ENCODE measurements at regions not wholly inside any gene's neighbourhood (a gene's known extent, or its start where the extent isn't known, plus 50 kb on each side); places are given as distances from the start of the nearest gene placed in this dataset.

- no peak overlapping the region for H3K4me3 ChIP-seq (ENCODE audit: low read length)
- TF ChIP-seq CTCF (conservative IDR thresholded peaks at IDR 0.05; ENCODE audit: low read length), result no peak
- DNase-seq (ENCODE audit: low read depth), result no peak
Measured at GRCh38 chr3:177517906-177518305, 320.6 kb upstream of the TBL1XR1 start.

GRCh38 chr3:177519588-177519987, 322.3 kb upstream of the TBL1XR1 start:
- no peak for TF ChIP-seq CTCF (conservative IDR thresholded peaks at IDR 0.05; ENCODE audit: low read length)
- H3K4me3 ChIP-seq (ENCODE audit: low read length), result no peak overlapping the region
- DNase-seq (ENCODE audit: low read depth), result no peak

GRCh38 chr3:177521305-177521704, 324.0 kb upstream of the TBL1XR1 start:
- no peak overlapping the region for H3K4me3 ChIP-seq (ENCODE audit: low read length)
- TF ChIP-seq CTCF (conservative IDR thresholded peaks at IDR 0.05; ENCODE audit: low read length), result no peak
- DNase-seq (ENCODE audit: low read depth), result no peak

- TF ChIP-seq CTCF (conservative IDR thresholded peaks at IDR 0.05; ENCODE audit: low read length), result no peak
- no peak for DNase-seq (ENCODE audit: low read depth)
- no peak overlapping the region for H3K4me3 ChIP-seq (ENCODE audit: low read length)
Measured at GRCh38 chr3:177522051-177522450, 324.8 kb upstream of the TBL1XR1 start.

GRCh38 chr3:177523067-177523675, 325.9 kb upstream of the TBL1XR1 start:
- no peak for TF ChIP-seq CTCF (conservative IDR thresholded peaks at IDR 0.05; ENCODE audit: low read length)
- no peak overlapping the region for H3K4me3 ChIP-seq (ENCODE audit: low read length)
- DNase-seq (ENCODE audit: low read depth), result peak; percentile 52

GRCh38 chr3:177523872-177524438, 326.7 kb upstream of the TBL1XR1 start:
- no peak overlapping the region for H3K4me3 ChIP-seq (ENCODE audit: low read length)
- DNase-seq (ENCODE audit: low read depth), result no peak
- no peak for TF ChIP-seq CTCF (conservative IDR thresholded peaks at IDR 0.05; ENCODE audit: low read length)

- DNase-seq (ENCODE audit: low read depth), result no peak
- no peak for TF ChIP-seq CTCF (conservative IDR thresholded peaks at IDR 0.05; ENCODE audit: low read length)
Measured at GRCh38 chr3:177524742-177525141, 327.5 kb upstream of the TBL1XR1 start.

More at GRCh38 chr3:177524742-177525141, 327.5 kb upstream of the TBL1XR1 start:
- H3K4me3 ChIP-seq (ENCODE audit: low read length), result no peak overlapping the region

Measured in AG10803 (cell line).